Activated CD8-positive, alpha-beta memory T cell treated with anti-CD3 and anti-CD28 coated beads, Interleukin-2, amount 50 U/mL, for 1 hour (primary cell): ENCODE measurements at regions not wholly inside any gene's neighbourhood (a gene's known extent, or its start where the extent isn't known, plus 50 kb on each side); places are given as distances from the start of the nearest gene placed in this dataset.
"Not testable (repeated sequence)": the region's sequence is repeated elsewhere in the genome, so short reads cannot be mapped to it uniquely, and the experiment has no call there.

Source experiments
- DNase-seq: peaks from one replicate; pipeline ENCODE4 v3.0.0-alpha.2; 2020; ENCODE audit errors: extremely low read depth

- DNase-seq: not testable (repeated sequence)
These were observed 296.3 kb downstream of the HNRNPD start for GRCh38 chr4:82077471-82077995.

GRCh38 chr4:82076809-82077208, 297.0 kb downstream of the HNRNPD start:
- no peak for DNase-seq

DNA sequence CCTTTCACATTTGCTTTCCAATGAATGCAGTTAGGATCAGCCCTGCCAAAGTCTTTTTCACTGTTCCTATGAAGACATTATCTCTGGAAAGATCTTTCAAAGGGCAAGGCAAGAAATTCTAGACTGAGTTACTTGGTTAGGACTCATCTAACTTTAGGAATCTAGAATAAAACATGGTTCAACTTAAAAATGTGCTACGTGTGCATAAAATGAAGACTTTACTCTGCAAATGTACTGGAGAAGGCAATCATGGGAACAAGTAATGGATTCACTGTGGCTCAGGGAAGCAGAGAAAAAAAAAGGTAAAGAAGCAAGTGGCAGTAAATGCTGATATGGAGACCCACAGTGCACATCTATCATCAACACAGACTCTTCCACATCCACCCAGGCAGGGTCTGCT, 297.4 kb downstream of the HNRNPD start:
- no peak for DNase-seq

- DNase-seq: no peak
These were observed 301.8 kb downstream of the HNRNPD start for GRCh38 chr4:82071951-82072350.

DNA sequence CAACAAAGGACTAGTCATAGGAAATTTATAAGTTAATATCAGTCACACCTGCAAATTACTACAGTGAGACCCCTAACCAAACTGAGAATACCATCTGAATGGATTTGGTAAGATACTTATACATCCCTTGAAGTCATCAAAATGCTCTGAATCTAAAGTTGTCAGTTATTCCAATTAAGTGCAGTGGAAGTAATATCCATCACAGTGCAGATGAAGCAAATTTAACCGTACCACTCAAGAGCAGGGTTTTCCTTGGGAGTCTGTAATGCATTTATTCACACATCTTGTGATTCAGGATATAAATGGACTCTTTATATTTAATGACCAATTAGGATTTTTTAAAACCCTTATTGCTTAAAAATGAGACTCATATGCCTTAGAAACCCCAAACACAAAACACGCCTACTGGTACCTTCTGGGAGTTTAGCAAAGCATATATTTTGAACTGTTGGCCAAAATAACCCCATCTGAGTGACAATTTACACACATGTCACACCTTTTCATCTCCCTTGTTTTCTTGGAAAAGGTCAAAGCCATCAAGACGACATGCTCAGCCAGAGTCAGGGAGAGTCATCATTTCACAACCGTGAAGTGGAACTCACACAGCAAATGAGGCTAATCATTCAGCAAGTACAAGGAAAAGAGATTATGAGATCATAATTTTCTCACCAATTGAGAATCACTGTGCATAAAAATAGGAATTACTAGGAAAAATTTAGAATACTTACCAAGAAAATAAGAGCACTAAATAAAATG, 303.7 kb downstream of the HNRNPD start:
- no peak for DNase-seq

DNA sequence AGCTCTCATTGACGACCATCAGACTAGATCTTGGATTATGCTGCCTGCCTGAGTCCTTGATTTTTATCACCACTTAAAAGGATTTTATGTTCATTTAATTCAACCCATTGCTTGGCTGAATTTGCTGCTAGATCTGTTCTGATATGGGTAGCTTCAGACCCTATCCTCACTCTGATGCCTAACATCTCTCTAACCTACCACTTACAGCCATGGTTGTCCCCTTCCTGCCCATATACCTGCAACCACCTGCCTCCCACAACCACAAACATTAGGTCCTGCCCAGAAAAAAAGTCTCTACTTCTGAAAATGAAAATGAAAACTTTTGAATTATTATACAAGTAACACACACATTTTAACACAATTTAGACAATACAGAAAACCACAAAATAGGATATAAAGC, 310.8 kb downstream of the HNRNPD start:
- no peak for DNase-seq

GRCh38 chr4:82057990-82058544, 315.7 kb downstream of the HNRNPD start:
- DNase-seq: no peak

DNA sequence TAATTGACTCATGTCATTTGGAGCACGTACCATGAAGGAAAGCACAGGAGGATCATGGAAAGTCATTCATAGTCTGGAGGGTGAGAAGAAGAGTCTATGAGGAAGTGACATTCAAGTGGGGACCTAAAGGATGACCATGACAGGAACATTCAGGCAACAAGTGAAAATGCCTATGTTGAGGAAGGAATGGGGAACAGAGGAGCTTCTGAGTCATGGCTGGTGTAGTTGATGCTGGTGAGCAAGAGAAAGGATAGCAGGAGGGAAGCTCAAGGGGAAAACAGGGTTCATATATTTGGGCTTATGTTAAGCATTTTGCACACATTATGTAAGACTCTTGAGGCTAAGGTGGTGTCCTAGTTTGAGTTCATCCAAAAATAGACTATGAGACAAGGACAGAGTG, 318.6 kb downstream of the HNRNPD start:
- DNase-seq: no peak

DNA sequence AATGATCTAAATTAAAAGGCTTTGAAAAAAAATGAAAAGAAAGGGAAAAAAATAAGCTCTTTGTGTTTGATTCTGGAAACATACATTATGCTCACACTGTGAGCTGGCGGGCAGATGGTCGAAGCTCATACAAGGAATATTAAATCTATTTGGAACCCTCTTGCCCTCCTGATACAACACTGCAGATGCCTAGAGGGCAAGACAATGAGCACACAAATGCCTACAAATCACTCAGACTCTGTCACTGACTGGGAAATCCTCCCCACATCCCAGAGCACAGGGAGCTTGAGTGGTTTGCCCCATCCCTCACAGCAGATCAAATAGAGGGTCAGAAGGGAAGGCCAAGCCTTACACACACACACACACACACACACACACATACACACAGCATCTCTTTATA, 320.4 kb downstream of the HNRNPD start:
- DNase-seq: no peak

GRCh38 chr4:82050796-82051195, 323.0 kb downstream of the HNRNPD start:
- no peak for DNase-seq

DNA sequence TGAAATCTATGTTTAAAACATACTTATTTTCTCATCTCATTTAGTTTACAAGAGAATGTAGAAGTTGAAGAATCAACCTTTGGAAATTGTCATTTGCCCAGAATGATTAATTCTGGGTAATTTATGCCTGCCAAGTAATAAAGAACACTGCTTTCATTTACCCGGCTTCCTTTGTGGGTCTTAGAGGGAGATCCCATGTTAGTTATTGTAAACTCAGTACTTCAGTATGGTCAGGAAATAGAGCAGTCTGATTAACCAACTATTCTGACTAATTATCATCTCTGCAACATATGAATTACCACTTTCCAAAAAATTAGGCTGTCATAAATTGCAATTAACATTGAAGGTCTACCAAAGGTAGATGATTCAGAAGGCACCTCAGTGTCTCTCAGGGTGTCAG, 324.5 kb downstream of the HNRNPD start:
- DNase-seq: no peak

- no peak for DNase-seq
These were observed 326.1 kb downstream of the HNRNPD start for GRCh38 chr4:82047731-82048130.

DNA sequence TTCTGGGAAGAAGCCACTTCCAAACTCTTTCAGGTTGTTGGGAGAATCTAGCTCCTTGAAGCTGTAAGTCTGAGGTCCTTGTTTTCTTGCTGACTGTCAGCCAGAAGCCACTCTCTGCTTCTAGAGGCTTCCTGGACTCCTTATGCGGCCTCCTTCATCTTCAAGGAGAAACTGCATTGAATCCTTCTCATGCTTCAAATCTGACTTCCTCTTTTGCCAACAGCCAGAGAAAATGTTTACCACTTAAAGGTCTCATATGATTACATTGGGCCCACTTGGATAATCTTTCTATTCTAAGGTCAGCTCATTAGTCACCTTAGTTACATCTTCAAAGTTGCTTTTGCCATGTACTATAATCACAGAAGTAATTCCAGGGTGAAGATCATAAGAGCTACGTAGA, 327.0 kb downstream of the HNRNPD start:
- no peak for DNase-seq

DNA sequence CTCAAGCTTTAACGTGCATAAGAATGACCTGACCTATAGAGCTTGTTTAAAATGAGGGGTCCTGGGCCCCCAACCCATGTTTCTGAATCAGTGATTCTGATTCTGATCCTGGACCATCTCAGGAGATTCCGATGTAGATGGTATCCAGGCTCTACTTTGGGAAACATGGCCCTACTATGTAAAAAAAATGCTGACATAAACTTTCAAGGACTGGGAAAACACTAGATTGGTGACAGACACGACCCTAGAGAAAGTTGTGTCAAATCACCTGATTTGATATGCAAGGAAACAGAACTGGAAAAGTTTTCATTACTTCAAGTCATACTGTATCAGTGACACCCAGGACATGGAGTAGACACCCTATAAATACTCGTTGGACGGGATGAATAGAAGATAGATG, 328.5 kb downstream of the HNRNPD start:
- no peak for DNase-seq

- no peak for DNase-seq
These were observed 329.4 kb downstream of the HNRNPD start for GRCh38 chr4:82044141-82044993.

DNA sequence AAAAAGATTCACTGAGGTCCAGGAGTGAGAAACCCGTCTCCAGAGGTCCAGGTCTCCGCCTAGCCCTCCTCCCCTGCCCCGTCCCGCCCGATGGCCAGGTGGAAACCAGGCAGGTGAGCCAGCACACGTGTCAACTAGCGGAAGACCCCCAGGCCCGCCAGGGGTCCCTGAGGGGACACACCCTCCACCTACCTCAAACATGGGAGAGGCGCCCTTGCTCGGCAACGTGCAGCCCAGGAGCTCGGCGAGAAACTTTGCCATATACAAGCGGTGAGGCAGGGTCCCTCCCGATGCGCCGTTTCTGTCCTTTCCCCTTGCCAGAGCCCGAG, 330.0 kb downstream of the HNRNPD start:
- DNase-seq: no peak

GRCh38 chr4:82043081-82043808, 330.5 kb downstream of the HNRNPD start:
- DNase-seq: no peak

GRCh38 chr4:82042042-82042441, 331.7 kb downstream of the HNRNPD start:
- DNase-seq: no peak

- no peak for DNase-seq
These were observed 334.9 kb downstream of the HNRNPD start for GRCh38 chr4:82038936-82039335.

DNA sequence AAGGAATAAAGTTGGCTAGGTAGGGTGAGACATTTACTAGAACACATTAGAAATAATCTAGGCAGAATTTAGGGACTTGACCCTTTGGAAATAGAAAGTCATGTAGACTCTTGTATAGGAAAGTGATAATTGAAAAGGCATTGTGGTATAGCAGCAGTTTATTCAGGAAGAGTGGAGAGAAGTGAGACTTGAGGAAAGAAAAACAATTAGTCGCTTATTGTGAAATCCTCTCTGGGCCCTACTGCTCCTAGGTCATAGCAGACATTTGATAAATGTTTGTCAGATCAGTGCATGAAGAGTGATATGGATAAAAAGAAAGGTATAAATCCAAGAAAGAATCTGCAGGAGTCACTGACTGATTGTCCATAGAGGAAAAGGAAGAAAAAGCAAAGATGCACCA, 337.6 kb downstream of the HNRNPD start:
- DNase-seq: no peak

- DNase-seq: no peak
These were observed 338.9 kb downstream of the HNRNPD start for GRCh38 chr4:82034878-82035277.

DNA sequence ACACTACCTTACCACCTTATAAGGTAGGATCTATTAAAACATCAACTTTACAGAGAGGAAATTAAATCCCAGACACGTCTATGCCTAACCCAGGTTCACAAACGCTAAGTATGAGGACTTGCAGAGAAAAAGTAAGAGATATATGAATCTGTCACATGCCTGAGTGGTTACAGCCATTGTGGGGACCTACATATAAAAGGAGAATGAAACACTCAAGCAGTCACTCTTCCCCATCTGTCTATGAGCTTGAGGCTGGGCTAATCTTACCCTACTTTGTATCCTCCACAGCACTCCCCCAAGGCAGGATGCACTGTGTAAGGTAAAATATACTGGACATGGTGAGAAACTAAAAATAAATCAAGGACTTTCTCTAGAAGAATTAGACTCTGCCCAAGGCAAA, 339.9 kb downstream of the HNRNPD start:
- no peak for DNase-seq
